GM23248 (cell line): ENCODE measurements at regions not wholly inside any gene's neighbourhood (a gene's known extent, or its start where the extent isn't known, plus 50 kb on each side); places are given as distances from the start of the nearest gene placed in this dataset.

ENCODE experiments used
- EZH2 ChIP-seq: fragments of 200-600 bp; sonication (generic); IDR thresholded peaks from 2 replicates; pipeline ENCODE4 v1.6.1; 2018; ENCODE audit warnings: antibody characterized with exemption, mild to moderate bottlenecking; ENCODE audit not compliant: insufficient read depth, poor library complexity, severe bottlenecking
- EZH2phosphoT487 ChIP-seq: fragments of 200-600 bp; sonication (generic); IDR thresholded peaks from 2 replicates; pipeline ENCODE4 v1.6.1; 2018; ENCODE audit warnings: antibody characterized with exemption, moderate library complexity, mild to moderate bottlenecking, low read depth; ENCODE audit not compliant: insufficient read depth

- no peak for TF ChIP-seq EZH2
- no peak for TF ChIP-seq EZH2phosphoT487
Measured at GRCh38 chrX:94686071-94686470, 1012.1 kb downstream of the FAM133A start.
